ENCODE measurements at regions not wholly inside any gene's neighbourhood (a gene's known extent, or its start where the extent isn't known, plus 50 kb on each side); places are given as distances from the start of the nearest gene placed in this dataset.

GRCh38 chr1:108017698-108018097 lies 52.7 kb upstream of the VAV3 start:
- no peak for DNase-seq (ENCODE audit: low read depth)
- no peak overlapping the region for H3K4me3 ChIP-seq (ENCODE audit: low read depth, low read length)
- TF ChIP-seq CTCF (conservative IDR thresholded peaks at IDR 0.05; ENCODE audit: low read depth, low read length), result no peak

- peak; percentile 60 for DNase-seq (ENCODE audit: low read depth)
- TF ChIP-seq CTCF (conservative IDR thresholded peaks at IDR 0.05; ENCODE audit: low read depth, low read length), result no peak
- no peak overlapping the region for H3K4me3 ChIP-seq (ENCODE audit: low read depth, low read length)
These were observed 51.5 kb upstream of the VAV3 start for GRCh38 chr1:108016451-108016920.

Data from epithelial cell of proximal tubule (primary cell).